HG03135 (cell line): ENCODE measurements at regions not wholly inside any gene's neighbourhood (a gene's known extent, or its start where the extent isn't known, plus 50 kb on each side); places are given as distances from the start of the nearest gene placed in this dataset.
"Not testable (repeated sequence)": the region's sequence is repeated elsewhere in the genome, so short reads cannot be mapped to it uniquely, and the experiment has no call there.

Experiments
- ATAC-seq: cut with Tn5 transposase; IDR thresholded peaks from one replicate; pipeline ENCODE4 v1.9.1; 2021; ENCODE audit warnings: mild to moderate bottlenecking, moderate library complexity; ENCODE audit not compliant: unreplicated experiment

- no peak for ATAC-seq
Measured at GRCh38 chr2:58634653-58635370, 393.7 kb upstream of the FANCL start.

DNA sequence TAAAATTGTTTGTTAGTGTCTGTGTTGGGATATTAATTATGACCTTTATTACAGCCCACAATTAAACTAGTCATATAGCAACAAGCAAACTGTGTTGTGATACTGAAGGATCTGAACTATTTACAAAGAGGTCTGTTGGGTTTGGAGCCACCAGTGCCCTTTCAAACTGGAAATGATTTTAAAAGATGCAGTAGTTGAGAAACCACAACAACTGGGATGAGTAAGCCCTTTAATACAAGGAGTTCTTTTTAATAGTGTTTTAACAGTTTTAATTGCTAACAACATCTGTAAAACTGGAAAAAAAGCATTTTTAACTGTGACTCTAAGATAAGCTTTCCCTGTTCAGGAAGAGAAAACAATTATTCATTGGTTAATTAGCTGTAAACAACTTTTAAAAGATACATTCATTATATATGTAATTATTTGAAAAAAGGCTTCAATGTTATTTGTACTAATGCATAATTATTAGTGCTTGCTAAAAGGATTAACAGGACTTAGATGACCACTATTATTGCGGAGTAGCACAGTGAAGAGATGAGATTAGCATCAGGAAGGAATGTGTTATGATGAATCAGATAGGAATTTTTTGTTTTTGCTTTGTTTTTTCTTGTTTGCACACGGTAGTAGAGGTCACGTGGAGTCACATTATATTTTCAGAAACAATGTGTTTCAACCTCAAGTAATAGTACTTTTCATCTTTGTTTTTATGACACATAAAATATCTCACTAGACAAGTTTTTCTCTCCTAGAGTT, 392.7 kb upstream of the FANCL start:
- ATAC-seq: no peak

DNA sequence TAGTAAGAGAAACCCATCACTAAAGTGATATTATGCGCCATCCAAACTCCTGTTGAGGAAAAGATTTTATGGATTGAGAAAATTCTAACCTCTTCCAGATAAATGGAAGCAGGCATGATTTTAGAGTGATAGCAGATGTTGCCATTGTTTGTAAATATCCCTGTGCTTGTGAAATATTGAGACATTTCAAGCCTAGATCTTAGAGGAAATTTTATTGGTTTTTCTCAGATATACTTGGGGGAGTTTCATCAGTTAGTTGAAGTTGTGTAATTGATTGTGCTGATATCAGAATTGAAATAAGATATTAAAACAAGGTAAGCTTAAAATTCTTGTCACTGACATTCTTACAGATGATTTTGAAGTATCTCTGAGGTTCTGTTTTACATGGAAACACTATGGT, 390.9 kb upstream of the FANCL start:
- no peak for ATAC-seq

- ATAC-seq: no peak
Measured at GRCh38 chr2:58629545-58630119, 388.5 kb upstream of the FANCL start.

DNA sequence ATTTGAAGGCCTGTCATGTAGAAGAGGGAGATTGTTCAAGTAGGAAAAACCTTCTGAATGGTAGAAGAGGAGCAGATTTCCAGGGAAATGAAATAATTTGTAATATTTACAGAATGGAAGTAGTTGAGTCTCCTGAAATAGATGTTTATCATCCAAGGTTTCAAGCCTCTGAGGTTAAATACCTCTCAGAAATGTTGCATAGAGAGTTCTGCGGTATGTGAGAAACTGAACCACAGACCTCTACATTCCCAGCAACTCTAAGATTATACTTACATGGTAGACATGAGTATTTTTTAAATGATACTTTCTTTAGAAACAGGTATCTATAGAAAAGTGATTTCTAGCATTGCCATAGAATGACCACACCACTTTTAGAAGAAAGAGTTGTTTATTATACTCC, 379.8 kb upstream of the FANCL start:
- no peak for ATAC-seq

- ATAC-seq: no peak
Measured at GRCh38 chr2:58620093-58620492, 379.0 kb upstream of the FANCL start.

- ATAC-seq: no peak
Measured at GRCh38 chr2:58616961-58617360, 375.8 kb upstream of the FANCL start.

GRCh38 chr2:58614219-58614618, 373.1 kb upstream of the FANCL start:
- no peak for ATAC-seq

GRCh38 chr2:58612973-58613372, 371.8 kb upstream of the FANCL start:
- no peak for ATAC-seq

DNA sequence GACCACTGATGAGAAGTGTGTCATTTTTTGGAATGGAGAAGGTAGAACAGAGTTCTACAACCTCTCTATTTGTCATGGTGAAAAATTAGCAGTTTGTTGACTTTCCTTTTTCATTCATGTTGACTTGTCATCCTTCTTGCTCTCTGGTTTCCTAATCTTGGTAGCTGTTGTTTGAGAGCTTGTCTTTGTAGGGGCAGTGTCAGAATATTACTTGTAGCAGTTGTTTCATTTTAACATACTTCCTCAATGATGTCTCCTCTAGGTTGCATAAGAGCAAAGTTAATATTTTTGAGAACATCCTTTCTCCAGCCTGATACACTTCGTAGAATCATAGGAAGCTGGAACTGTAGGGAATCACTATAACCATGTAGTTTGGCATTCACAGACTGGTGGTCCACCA, 368.2 kb upstream of the FANCL start:
- ATAC-seq: no peak

- ATAC-seq: no peak
Measured at GRCh38 chr2:58608146-58608545, 367.0 kb upstream of the FANCL start.

DNA sequence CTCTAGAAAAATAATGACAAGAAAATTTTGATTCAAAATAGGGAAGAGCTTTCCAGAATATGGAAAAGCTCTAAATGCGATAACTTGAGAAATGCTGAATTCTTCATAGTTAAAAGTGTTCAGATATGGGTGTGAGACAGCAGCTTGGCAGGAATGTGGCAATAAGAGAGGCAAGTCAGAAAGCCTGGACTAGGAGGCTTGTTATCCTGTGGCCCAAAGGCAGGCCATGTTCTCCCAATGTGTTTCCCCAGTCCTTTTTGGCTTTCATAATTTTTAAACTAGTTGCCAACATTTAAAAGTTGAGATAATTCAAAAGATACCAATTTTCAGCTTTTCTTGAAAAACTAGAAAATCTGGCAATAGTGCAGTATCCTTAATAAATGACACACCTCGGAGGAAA, 366.3 kb upstream of the FANCL start:
- no peak for ATAC-seq

DNA sequence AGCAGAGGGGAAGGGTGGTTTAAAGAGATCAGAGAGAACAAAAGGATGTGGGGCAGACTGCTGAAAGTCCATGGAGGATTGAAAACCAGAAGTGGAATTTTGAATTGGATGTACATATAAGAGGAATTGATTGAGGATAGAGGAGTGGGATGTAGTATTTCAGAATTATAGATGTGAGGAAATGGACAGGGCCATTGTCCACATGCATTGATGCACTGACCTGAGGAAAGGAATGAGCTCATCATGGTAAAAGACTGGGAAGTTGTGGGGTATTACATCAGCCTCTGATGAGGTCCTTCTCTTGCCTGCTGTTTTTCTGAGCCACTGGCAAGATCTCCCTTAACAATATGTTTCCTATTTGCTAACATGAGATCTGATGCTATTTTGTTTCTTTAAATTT, 365.7 kb upstream of the FANCL start:
- no peak for ATAC-seq

GRCh38 chr2:58604096-58604495, 363.0 kb upstream of the FANCL start:
- ATAC-seq: no peak

DNA sequence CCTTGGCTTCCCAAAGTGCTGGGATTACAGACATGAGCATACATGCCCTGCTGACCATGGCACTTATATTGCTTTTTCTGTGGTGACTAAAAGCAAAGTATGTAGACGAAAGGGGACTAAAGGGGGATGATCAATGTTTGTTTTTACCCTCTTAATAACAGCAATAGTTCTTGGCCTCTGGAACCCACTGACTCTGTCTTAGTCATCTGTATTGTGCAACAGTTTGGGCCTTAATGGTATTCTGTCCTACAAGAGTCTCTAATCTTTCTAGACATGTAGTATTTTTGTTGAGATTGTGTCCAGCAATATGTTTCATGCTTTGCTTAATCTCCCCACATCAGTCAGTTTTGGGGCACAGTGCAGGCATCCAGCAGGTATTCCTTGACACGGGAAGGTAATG, 359.9 kb upstream of the FANCL start:
- ATAC-seq: no peak

DNA sequence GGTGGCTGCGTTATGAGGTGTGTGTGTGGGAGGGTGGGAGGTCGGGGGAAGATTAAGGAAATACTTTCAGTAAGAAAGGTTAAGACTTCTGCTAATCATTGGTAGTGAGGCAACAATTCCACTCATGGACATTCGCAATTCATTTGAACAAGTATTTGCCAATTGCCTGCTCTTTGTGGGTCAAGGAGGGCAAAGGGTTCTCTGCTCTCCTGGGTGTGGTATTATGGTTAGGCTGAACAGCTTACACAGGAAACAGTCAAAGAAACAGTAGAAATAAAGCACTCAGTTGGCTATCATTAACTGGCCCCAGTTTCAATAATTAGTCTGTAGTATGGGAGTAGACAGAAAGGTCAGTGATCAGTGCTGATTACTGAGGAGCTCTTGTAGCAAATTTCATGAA, 357.0 kb upstream of the FANCL start:
- no peak for ATAC-seq

DNA sequence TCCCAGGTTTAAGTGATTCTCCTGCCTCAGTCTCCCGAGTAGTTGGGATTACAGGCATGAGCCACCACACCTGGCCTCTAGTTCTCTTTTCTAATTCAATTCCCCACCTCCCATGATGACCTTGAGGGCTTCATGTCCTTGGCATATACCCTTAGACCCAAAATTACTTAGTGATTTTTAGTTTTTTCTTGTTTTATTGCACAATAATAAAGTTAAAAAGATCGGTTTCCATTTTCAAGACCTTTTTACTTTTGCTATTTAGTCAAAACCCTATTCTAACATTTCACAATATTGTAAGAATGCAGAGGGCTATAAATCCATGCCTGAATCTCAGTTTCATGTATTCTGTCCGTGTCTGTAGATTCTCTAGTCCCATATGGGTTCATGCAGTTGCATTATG, 354.6 kb upstream of the FANCL start:
- ATAC-seq: no peak

- ATAC-seq: no peak
Measured at GRCh38 chr2:58594762-58595161, 353.6 kb upstream of the FANCL start.

DNA sequence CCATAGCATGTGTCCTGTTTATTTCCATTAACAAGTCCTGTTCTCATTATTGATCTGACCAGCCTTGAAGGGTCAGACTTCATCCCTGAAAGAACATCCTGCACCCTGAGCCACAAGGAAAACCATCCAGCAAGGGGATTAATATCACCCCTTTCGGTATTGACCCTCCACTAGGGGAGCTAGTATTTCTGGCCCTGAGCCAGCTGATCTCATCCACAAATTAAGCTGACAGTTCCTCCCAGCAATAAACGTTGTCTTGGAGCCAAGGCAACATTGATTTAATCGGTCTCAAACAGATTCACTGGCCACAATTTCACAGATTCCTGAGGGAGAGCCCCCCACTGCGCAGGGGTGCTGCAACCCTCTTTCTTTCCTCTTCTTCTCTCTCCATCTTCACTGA, 353.1 kb upstream of the FANCL start:
- no peak for ATAC-seq

DNA sequence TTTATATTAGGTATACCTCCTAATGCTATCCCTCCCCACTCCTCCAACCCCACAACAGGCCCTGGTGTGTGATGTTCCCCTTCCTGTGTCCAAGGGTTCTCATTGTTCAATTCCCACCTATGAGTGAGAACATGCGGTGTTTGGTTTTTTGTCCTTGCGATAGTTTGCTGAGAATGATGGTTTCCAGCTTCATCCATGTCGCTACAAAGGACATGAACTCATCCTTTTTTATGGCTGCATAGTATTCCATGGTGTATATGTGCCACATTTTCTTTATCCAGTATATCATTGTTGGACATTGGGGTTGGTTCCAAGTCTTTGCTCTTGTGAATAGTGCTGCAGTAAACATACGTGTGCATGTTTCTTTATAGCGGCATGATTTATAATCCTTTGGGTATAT, 345.1 kb upstream of the FANCL start:
- ATAC-seq: not testable (repeated sequence)

- ATAC-seq: no peak
Measured at GRCh38 chr2:58585233-58585632, 344.1 kb upstream of the FANCL start.

DNA sequence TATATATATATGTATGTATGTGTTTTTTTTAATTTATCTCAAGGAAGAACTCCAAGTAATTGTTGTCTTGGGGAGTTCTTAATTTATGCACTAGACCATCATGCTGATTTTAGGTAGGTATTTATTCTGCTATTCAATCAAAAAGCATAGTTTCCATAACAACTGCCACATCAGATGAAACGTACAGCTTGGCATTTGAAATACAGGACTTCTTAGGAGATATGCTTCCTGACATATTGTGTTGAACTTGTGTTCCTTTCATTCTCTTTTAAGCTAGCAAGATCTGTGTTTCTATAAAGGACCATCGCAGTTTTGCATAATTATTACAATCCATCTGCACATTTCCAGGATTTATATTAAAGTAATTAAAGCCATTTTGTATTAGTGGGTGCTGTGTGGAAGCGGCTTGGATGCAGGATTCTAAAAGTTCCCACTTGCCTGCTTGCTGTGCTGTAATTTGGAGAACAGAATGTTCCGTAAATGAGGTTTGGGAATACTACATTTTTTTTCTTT, 343.5 kb upstream of the FANCL start:
- no peak for ATAC-seq
